Fibroblast of lung (primary cell): ENCODE measurements at regions not wholly inside any gene's neighbourhood (a gene's known extent, or its start where the extent isn't known, plus 50 kb on each side); places are given as distances from the start of the nearest gene placed in this dataset.

ENCODE experiments used
- CTCF ChIP-seq, 2 donors: IDR thresholded peaks in 1 of 2; conservative IDR thresholded peaks in 1 of 2; 1 replicate in 1 of 2; 2 replicates in 1 of 2; pipeline ENCODE4 v1.5.1; 2011 to 2012; ENCODE audit warnings: low read length in 2 of 2, control low read depth in 1 of 2, inconsistent platforms in 1 of 2, low read depth in 1 of 2, mild to moderate bottlenecking in 1 of 2
- EZH2 ChIP-seq: IDR thresholded peaks from 2 replicates; pipeline ENCODE4 v1.5.1; 2012; ENCODE audit warnings: low read length, control low read depth, mild to moderate bottlenecking; ENCODE audit errors: missing control alignments

GRCh38 chr5:2036885-2037284 lies 154.2 kb upstream of the IRX4 start:
- TF ChIP-seq CTCF (conservative IDR thresholded peaks at IDR 0.05 in 1 of 2, IDR thresholded peaks at IDR 0.05 in 1 of 2; ENCODE audit: low read depth in 1 of 2, low read length in 2 of 2) (no peak), EZH2 (no peak)
